HG03558 (cell line): ENCODE measurements at regions not wholly inside any gene's neighbourhood (a gene's known extent, or its start where the extent isn't known, plus 50 kb on each side); places are given as distances from the start of the nearest gene placed in this dataset.

Source experiments
- ATAC-seq: cut with Tn5 transposase; IDR thresholded peaks from one replicate; pipeline ENCODE4 v1.9.1; 2021; ENCODE audit warnings: moderate number of reproducible peaks; ENCODE audit not compliant: unreplicated experiment; ENCODE audit errors: extremely low read depth

DNA sequence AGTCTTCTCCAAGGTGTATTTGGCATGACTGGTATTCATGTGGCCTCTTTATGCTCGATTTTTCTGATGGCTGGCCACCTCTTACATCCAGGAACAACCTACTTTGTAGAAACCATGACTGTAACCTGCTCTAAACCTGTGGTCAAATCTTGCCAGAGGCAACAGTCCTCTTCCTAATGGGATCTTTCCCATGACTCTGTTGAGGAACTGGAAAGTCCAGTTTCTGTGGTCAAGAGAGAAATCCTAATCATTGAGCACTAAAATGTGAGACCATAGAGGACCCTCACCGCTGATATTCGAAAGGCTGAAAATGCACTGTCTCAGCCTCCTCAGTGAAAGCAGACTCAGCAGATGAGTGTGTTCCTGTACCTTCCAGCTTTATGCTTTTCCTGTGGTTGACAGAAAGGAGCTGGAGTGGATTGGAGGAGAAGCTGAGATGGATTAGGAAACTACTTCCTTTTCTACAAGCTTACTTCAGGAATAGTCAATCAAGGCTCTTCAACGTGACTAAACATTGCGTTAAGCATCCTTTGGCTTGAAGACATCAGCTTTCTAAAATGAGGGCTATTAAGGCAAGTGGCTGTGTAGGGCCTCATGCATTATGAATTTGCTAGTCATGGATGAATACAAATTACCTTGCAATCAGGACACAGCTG lies 69.7 kb upstream of the DAPK1 start:
- ATAC-seq: no peak

DNA sequence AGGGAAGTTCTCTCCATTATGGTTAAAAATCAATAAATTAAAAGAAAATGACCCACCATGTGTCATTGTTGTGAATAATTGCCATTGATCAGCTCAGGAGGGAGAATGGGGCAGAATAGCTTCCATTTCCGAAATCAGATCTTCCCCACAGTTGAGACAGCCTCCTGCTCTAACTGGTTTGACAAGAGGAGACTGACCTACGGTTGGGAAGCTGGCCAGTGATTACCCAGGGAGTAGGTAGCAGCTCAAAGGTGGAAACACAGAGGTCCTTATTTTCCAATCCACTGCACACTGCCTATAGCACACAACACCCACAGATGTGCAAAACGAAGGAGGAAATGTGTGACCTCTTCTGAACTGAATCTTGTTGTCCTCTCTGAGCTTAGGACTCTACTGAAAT lies 69.0 kb upstream of the DAPK1 start:
- ATAC-seq: no peak

DNA sequence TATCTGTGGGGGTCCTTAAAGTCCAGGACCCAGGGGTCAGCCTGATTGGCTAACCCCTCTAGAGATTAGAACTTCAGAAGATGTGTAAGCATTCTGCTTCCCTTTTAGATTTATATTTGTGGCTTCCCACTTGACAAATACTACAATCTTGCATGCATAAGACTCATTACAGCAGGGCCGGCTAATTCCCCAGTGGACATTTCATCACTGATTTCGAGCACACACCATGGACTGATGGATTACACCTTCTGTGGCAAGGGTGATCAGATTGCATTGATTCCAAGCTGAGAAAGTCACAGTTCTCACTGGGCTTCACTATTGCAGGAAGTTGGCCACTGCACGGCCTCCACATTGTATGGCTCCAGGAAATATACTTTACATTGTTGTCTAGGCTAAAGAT lies 65.8 kb upstream of the DAPK1 start:
- ATAC-seq: no peak

DNA sequence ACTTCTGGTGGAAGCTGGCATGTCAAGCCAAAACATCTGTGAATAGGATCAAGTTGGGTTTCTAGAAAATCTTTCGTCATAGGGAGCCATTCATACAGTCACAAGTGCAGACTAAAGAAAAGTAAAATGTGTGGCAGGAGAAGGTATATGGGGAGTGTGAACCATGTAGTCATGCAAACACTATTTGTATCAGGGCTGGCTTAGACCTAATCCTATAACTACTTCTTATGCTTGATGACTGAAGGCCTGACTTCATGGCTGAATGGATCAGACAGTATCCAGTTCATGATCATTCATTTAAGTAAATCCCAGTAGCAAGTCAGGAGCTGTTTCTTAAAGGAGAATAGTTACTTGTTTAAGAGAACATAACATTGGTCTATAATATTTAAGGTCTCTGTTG lies 63.8 kb upstream of the DAPK1 start:
- no peak for ATAC-seq

DNA sequence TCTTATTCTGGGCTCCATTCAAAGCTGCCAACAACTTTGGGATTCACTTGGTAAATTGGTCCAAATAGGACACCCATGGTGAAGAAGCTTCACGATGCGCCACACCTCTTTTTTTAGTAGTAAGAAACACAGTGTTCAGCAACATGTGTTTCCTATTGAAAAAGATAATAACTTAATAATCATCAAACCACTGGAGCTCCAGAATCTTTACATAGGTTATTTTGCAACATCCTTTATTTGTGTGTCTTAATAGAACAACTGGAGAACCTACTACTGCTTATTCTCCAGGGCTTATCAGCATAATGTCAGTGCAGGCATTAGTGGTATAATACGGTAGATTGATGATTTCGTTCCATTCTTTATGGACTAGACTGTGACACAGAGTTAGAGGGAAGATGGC lies 63.3 kb upstream of the DAPK1 start:
- ATAC-seq: no peak

DNA sequence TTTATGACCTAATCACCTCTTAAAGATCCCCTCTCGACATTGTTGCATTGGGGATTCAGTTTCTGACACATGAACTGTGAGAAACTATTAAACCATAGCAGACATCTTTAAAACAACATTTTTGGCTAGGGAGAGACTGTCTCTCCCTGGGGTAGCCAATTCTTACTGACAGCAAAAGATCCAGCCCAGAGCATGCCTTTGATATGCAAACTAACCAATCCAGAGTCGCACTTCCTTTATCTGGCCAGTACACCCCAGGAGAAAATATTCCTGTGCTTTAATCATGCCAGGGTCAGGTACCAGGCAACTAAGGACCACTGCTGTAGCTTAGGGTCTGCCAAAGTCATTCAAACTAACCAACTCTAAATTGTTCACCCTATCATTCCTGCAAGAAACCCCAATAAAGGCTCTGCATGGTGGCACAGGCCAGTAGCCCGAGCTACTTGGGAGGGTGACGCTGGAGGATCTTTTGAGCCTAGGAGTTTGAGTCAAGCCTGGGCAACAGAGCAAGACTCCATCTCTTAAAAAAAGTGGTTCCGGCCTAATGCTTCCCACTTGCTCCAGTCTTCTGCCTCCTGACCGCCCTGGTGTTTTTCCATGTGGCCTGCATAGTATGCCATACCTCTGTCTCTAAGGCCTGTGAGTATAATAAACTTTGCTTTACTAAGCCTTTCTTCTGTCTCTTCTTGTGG lies 62.3 kb upstream of the DAPK1 start:
- no peak for ATAC-seq

DNA sequence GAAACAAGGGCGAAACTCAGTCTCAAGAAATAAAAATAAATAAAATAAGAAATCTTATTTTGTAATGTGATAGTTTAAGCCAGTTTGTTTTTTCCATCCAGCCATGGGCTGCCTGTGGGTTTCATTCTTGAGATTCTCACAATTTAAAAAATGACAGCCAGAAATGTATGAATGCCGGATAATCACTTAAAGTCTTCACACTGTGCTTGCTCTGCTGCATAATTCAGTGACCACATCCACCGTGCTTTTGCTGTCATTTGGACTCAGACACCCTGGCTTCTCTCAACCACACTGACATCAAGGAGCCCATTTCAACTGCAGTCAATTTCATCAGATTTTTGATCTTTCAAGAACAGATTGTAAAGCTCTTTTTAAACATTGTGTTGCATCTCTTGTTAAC lies 61.0 kb upstream of the DAPK1 start:
- no peak for ATAC-seq

DNA sequence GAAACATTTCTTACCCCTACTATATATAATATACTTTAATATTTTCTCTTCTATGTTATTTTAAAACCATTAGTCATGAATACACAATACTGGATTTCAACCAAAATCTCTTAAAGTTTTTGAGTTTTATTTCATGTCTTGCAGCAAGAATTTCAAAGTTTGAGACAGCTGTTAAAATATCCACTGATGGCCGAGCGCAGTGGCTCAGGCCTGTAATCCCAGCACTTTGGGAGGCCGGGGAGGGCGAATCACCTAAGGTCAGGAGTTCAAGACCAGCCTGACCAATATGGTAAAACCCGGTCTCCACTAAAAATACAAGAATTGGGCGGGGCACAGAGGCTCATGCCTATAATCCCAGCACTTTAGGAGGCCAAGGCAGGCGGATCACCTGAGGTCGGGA lies 59.7 kb upstream of the DAPK1 start:
- no peak for ATAC-seq

DNA sequence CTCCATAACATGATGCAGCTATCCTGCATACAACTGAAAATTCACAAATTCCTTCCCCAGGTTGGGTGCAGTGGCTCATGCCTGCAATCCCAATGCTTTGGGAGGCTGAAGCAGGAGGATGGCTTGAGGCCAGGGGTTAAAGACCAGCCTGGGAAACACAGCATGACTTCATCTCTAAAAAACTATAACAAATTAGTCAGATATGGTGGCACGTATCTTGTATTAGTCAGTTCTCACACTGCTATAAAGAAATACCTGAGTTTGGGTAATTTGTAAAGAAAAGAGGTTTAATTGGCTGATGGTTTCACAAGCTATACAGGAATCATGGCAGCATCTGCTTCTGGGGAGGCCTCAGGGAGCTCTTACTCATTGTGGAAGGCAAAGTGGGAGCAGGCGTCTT lies 56.4 kb upstream of the DAPK1 start:
- ATAC-seq: no peak

DNA sequence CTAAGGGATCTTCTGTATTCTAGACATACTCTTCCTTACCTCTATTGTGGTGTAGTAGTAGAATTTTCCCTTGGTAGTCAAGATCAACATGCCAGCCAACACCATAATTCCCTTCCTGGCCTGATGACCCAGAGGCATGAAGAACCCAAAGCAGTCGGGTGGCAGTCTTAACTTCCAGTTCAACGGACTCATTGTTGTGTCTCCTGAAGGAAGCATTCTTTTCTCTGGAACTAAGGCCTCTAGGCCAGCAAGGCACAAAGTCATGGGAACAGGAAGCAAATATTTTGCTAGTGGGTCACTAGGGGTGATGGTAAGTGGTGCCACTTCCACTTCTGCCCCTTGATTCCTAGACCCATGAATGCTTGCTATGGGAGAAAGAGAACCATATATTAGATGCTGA lies 55.2 kb upstream of the DAPK1 start:
- ATAC-seq: no peak

DNA sequence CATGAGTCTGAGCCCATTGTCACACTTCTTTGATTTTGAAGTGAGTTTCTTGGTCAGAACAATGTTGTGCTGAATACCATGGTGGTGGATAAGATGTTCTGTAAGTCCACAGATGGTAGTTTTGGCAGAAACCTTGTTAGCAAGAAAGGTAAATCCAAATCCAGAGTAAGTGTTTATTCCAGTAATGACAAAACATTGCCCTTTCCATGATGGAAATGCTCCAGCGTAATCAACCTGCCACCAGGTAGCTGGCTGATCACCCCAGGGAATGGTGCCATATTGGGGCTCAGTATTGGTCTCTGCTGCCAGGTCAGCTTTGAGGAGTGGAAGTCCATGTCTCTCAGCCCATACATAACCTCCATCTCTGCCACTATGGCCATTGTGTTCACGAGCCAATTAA lies 54.7 kb upstream of the DAPK1 start:
- ATAC-seq: no peak

DNA sequence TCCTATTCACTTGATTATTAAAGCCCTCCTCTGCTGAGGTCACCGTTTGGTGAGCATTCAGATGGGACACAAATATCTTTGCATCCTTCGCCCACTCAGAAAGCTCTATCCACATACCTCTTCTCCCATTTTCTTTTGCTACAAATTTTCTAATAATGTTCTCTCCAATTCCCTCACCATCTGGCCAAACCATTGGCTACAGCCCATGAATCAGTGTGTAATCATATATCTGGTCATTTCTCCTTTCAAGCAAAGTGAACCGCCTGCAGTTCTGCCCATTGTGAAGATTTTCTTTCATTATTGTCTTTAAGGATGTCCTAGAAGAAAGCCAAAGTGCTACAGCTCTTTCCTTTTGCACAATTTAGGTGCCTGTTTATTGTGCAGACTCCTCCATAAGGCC lies 54.2 kb upstream of the DAPK1 start:
- ATAC-seq: no peak

DNA sequence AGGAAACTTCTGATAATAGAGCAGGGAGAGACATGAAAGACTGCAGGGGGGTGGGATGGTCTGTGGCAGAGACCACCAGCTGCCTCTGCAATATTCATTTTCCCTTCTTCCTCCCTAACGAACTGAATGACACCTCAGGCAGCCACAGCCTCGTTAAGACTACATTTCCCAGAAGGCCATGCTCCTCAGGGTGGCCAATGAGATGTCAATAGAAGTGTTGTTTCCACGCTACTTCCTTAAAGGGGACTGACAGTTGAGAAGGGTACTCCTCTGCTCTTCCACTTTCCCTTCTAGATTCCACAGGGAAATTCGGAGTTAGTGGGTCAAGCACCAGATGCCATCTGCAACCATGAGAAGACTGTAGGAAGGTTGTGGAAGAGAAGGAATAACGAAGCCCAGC lies 52.0 kb upstream of the DAPK1 start:
- peak; percentile 78 for ATAC-seq

DNA sequence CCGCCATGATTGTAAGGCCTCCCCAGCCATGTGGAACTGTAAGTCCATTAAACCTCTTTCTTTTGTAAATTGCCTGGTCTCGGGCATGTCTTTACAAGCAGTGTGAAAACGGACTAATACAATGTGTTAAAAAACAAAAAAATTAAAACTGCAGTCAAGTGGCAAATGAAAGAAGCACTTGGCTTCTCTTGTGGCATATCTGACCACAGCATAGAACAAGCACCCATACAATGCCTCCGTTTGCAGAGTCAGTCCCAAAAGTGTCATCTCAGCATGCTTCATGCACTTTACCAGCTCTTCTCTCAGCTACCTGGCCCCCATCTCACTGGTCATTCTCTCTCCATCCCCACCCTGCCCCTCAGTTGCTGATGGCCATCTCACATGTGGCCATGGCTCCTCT lies 51.1 kb upstream of the DAPK1 start:
- ATAC-seq: no peak

DNA sequence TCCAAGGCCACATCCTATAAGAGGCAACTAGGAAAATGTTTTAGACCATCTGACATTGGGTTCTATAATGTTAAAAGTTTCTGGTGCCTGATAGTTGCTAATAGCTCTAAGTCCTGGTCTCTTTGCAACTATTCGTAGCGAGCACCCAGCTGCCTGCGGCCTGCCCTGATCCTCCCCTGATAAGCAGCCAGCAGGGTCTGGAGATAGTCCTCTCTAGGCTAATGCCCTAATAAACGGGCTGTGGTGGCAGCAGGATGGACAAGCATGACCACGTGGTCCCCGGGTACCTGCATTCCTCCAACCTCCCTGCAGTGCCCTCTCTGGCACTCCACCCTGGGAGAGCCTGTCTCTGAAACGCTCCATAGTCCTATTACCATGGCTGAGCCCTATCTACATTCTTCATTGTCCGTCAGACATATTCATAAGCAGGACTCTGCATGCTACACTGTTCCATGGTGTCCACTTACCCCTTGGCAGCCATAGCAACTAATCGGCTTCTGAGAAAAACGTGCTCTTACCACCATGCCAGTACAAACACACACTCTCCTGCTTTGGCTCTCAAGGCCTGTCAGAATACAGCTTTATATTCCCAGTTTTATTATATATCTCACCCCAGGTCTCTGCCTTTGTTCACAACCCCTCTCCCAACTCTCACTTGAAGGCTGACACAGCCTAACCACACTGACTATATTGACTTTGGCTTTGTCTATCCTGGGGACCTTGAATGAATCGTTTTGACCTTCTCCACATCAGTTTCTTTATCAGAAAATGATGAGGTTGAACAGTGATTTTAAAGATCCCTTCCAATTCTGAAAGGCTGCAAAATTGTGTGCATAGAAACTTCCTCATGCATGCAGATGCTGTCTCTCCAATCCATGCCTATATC lies 49.9 kb upstream of the DAPK1 start:
- no peak for ATAC-seq
